ENCODE measurements at regions not wholly inside any gene's neighbourhood (a gene's known extent, or its start where the extent isn't known, plus 50 kb on each side); places are given as distances from the start of the nearest gene placed in this dataset.

DNA sequence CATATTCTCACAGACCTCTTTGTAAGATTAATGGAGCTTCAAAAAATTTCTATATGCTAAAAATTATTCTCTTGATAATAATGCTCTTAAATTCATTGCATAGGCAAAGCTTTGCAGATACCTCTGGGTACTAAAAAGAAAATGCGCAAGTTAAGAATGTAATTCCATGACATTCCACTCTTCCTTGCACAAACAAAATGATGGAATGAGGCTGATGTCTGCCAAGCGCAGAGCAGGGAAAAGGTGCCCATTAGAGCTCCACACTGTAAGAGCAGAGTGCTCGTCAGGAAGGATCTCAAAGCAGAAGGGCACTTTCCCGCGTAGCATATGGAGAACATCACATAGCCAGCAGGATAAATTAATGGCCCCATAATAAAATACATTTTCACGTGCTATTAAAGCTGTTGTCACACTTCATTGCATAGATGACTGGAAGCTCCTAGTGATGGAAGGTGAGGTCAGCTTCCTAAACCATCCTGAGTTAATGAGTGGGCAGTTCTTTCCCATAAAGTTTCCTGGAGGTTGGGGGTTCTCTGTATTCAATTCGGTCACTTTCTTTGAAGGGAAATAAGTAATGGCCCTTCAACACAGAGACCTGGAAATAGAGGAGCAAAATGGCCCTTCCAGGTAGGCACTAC is 1058.9 kb downstream of the GALC start:
- TF ChIP-seq, protein P1, sequence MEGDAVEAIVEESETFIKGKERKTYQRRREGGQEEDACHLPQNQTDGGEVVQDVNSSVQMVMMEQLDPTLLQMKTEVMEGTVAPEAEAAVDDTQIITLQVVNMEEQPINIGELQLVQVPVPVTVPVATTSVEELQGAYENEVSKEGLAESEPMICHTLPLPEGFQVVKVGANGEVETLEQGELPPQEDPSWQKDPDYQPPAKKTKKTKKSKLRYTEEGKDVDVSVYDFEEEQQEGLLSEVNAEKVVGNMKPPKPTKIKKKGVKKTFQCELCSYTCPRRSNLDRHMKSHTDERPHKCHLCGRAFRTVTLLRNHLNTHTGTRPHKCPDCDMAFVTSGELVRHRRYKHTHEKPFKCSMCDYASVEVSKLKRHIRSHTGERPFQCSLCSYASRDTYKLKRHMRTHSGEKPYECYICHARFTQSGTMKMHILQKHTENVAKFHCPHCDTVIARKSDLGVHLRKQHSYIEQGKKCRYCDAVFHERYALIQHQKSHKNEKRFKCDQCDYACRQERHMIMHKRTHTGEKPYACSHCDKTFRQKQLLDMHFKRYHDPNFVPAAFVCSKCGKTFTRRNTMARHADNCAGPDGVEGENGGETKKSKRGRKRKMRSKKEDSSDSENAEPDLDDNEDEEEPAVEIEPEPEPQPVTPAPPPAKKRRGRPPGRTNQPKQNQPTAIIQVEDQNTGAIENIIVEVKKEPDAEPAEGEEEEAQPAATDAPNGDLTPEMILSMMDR (IDR thresholded peaks at IDR 0.05), result no peak
- no peak for TF ChIP-seq POLR2A (IDR thresholded peaks at IDR 0.05)
